ENCODE measurements at regions not wholly inside any gene's neighbourhood (a gene's known extent, or its start where the extent isn't known, plus 50 kb on each side); places are given as distances from the start of the nearest gene placed in this dataset.

DNA sequence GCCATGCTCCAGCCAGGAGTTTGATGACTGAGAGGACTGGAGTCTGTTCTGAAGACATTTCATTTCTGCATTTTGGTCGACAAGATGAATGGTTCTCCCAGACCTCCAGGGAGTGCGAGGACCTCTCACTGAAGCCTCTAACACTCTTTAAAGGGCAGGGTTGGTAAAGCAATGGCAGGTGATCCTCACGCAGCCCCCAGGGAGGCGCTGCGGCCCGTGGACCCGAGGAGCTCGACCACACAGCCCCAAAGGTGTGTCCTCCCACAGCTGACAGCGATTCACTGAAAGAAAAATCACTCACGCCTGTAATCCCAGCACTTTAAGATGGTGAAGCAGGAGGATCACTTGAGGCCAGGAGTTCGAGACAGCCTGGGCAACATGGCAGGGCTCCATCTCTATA, 183.8 kb upstream of the SFSWAP start:
- Histone ChIP-seq H3K9me3 (no peaks in the 10 kb centered on the region), H3K27ac (no peak overlapping the region), H3K36me3 (no peaks in the 10 kb centered on the region), H3K4me3 (no peak overlapping the region), H3K27me3 (peaks cover 0 to 13% (median 0%) of the 10 kb centered on the region in 3 donors), H3K4me1 (no peaks in the 10 kb centered on the region)
- WGBS, 2 donors: 58 to 76% methylated on average over 11 of the region's 11 CpGs
- intact Hi-C loops (cut with DNase I): no loop called here
- TF ChIP-seq POLR2AphosphoS5 (IDR thresholded peaks at IDR 0.05) (no peak), EP300 (IDR thresholded peaks at IDR 0.05) (no peak), POLR2A (IDR thresholded peaks at IDR 0.05) (no peak)
- TF ChIP-seq, protein P1, sequence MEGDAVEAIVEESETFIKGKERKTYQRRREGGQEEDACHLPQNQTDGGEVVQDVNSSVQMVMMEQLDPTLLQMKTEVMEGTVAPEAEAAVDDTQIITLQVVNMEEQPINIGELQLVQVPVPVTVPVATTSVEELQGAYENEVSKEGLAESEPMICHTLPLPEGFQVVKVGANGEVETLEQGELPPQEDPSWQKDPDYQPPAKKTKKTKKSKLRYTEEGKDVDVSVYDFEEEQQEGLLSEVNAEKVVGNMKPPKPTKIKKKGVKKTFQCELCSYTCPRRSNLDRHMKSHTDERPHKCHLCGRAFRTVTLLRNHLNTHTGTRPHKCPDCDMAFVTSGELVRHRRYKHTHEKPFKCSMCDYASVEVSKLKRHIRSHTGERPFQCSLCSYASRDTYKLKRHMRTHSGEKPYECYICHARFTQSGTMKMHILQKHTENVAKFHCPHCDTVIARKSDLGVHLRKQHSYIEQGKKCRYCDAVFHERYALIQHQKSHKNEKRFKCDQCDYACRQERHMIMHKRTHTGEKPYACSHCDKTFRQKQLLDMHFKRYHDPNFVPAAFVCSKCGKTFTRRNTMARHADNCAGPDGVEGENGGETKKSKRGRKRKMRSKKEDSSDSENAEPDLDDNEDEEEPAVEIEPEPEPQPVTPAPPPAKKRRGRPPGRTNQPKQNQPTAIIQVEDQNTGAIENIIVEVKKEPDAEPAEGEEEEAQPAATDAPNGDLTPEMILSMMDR (IDR thresholded peaks at IDR 0.05): no peak
- DNase-seq: no peak

DNA sequence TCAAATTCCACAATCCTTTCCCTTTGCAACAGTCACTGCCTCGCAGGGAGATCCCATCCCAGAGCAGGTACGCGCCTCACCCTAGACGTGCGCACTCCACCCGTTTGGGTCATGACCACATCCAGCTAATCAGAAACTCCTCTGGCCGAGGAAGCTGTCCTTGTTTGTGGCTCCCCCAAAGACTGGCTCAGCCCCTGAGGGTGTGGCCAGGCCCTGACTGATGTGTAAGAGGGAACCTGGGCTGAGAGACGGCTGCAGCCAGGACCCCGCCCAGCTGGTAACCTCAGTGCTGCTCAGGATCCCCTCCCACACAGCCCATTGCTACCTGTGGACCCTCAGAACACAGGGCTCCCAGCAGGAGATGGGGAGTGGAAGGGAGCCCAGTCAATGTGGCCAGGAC, 183.2 kb upstream of the SFSWAP start:
- H3K27me3 ChIP-seq: peaks cover 0 to 17% (median 0%) of the 10 kb centered on the region in 3 donors
- TF ChIP-seq EP300 (IDR thresholded peaks at IDR 0.05) (no peak), POLR2AphosphoS5 (IDR thresholded peaks at IDR 0.05) (no peak), POLR2A (IDR thresholded peaks at IDR 0.05) (no peak)
- TF ChIP-seq, protein P1 (IDR thresholded peaks at IDR 0.05): no peak
- intact Hi-C loops (cut with DNase I): no loop called here
- DNase-seq: no peak
- no peak overlapping the region for H3K4me3 ChIP-seq
- no peaks in the 10 kb centered on the region for H3K4me1 ChIP-seq
- no peaks in the 10 kb centered on the region for H3K36me3 ChIP-seq
- 71 to 82% methylated on average over 9 of the region's 9 CpGs for WGBS, 2 donors
- no peaks in the 10 kb centered on the region for H3K9me3 ChIP-seq
- H3K27ac ChIP-seq: no peak overlapping the region

DNA sequence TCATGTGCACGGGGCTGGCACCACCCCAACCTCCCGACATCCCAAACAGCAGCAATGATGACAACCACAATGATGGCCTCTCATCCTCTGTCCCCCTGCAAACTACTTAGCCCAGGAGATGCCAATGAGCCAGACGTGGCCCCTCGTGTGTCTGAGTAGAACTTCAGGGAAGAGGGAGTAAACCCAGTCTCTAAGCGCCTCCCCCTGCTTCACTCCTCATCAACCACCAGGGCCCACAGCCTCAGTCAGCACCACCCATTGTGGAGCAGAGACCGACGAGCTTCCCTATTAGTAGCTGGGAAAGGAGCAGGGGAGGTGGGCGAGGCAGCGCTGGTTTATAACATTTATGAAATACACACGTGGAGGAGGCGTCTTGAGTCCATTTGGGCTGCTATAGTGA, 182.7 kb upstream of the SFSWAP start:
- Histone ChIP-seq H3K4me3 (no peak overlapping the region), H3K4me1 (no peaks in the 10 kb centered on the region), H3K9me3 (no peaks in the 10 kb centered on the region), H3K27ac (no peak overlapping the region), H3K36me3 (no peaks in the 10 kb centered on the region), H3K27me3 (peaks cover 0 to 17% (median 0%) of the 10 kb centered on the region in 3 donors)
- DNase-seq: no peak
- TF ChIP-seq POLR2A (IDR thresholded peaks at IDR 0.05) (no peak), POLR2AphosphoS5 (IDR thresholded peaks at IDR 0.05) (no peak)
- 76 to 87% methylated on average over 11 of the region's 11 CpGs for WGBS, 2 donors
- intact Hi-C loops (cut with DNase I): no loop called here

DNA sequence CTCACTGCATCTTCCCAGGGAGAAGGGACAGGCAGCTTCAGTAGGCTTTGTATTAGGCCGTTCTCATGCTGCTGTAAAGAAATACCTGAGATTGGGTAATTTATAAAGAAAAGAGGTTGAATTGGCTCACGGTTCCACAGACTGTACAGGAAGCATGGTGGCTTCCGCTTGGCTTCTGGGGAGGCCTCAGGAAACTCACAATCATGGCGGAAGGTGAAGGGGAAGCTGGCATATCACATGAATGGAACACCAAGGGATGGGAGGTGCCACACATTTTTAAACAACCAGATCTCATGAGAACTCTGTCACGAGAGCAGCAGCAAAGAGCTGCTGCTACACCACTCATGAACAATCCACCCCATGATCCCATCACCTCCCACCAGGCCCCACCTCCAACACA, 182.2 kb upstream of the SFSWAP start:
- no peaks in the 10 kb centered on the region for H3K4me1 ChIP-seq
- no peaks in the 10 kb centered on the region for H3K9me3 ChIP-seq
- TF ChIP-seq EP300 (IDR thresholded peaks at IDR 0.05): no peak
- no peak for TF ChIP-seq POLR2A (IDR thresholded peaks at IDR 0.05)
- TF ChIP-seq, protein P1 (IDR thresholded peaks at IDR 0.05): no peak
- TF ChIP-seq POLR2AphosphoS5 (IDR thresholded peaks at IDR 0.05): no peak
- H3K36me3 ChIP-seq: no peaks in the 10 kb centered on the region
- WGBS, 2 donors: 62 to 72% methylated on average over 5 of the region's 5 CpGs
- peaks cover 0 to 17% (median 0%) of the 10 kb centered on the region in 3 donors for H3K27me3 ChIP-seq
- H3K4me3 ChIP-seq: no peak overlapping the region
- DNase-seq: no peak
- intact Hi-C loops (cut with DNase I): no loop called here
- no peak overlapping the region for H3K27ac ChIP-seq

DNA sequence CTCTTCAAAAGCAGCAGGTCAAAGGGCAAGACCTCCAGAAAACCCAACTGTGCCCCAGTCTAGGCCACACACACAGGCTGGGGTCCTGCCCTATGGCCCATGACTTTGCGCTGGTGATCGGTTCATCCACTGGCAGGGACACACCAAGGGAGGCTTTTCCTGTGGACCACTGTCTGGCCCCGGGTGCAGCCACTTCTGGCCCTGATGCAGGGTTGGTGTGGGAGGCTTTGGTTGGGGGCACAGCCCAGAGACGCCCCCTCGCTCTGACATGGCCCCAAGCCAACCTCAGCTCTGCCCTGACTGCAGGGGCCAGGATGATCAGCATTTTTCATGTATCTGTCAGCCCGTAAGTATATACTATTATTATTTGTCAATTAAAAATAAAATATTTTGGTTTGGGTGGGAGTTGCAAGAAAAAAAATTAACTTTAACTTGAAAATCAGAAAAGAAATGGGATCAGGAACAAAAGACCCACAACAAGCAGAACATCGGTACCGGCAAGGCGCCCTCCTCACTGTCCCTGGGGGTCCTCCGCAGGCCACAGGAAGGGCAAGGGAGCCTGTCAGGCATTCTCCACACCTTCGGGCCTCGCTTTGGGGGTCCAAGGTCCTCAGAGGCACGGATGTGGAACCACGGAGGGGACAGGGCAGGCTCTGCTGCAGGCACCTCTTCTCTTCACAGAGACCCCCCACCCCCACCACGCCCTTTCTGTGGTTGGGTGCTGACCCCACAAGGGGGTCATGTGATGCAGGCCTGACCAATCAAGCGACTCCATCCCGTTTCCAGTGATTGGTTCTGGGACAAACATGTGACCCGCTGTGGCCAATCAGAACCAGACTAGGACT, 181.5 kb upstream of the SFSWAP start:
- WGBS, 2 donors: 89 to 93% methylated on average over 18 of the region's 18 CpGs
- intact Hi-C loops (cut with DNase I): no loop called here
- Histone ChIP-seq H3K36me3 (no peaks in the 10 kb centered on the region), H3K4me1 (no peaks in the 10 kb centered on the region), H3K27me3 (peaks cover 0 to 17% (median 0%) of the 10 kb centered on the region in 3 donors), H3K4me3 (no peak overlapping the region), H3K27ac (no peak overlapping the region), H3K9me3 (no peaks in the 10 kb centered on the region)
- TF ChIP-seq POLR2A (IDR thresholded peaks at IDR 0.05) (no peak), POLR2AphosphoS5 (IDR thresholded peaks at IDR 0.05) (no peak), EP300 (IDR thresholded peaks at IDR 0.05) (no peak)
- TF ChIP-seq, protein P1 (IDR thresholded peaks at IDR 0.05): no peak
- no peak for DNase-seq
